Activated naive CD4-positive, alpha-beta T cell (primary cell): ENCODE measurements at regions not wholly inside any gene's neighbourhood (a gene's known extent, or its start where the extent isn't known, plus 50 kb on each side); places are given as distances from the start of the nearest gene placed in this dataset.

Experiments used
- DNase-seq, 4 experiments: peaks; one replicate each; lab custom pipeline; 2025; lab: John Stamatoyannopoulos, UW

GRCh38 chr18:25443776-25444175 is 91.8 kb upstream of the ZNF521 start:
- no peak for DNase-seq

GRCh38 chr18:25435149-25435782 is 83.3 kb upstream of the ZNF521 start:
- DNase-seq, result no peak

GRCh38 chr18:25434745-25435144 is 82.8 kb upstream of the ZNF521 start:
- DNase-seq, result no peak

GRCh38 chr18:25433590-25433989 is 81.6 kb upstream of the ZNF521 start:
- DNase-seq, result no peak

GRCh38 chr18:25425024-25425423 is 73.1 kb upstream of the ZNF521 start:
- DNase-seq, result no peak

GRCh38 chr18:25423760-25424159 is 71.8 kb upstream of the ZNF521 start:
- DNase-seq, result no peak

GRCh38 chr18:25423267-25423666 is 71.3 kb upstream of the ZNF521 start:
- no peak for DNase-seq

GRCh38 chr18:25422230-25422629 is 70.3 kb upstream of the ZNF521 start:
- DNase-seq, result no peak

GRCh38 chr18:25420077-25420825 is 68.3 kb upstream of the ZNF521 start:
- DNase-seq, result no peak

GRCh38 chr18:25416374-25416773 is 64.4 kb upstream of the ZNF521 start:
- DNase-seq, result no peak

- DNase-seq, result no peak
Observed at GRCh38 chr18:25409971-25410370, 58.0 kb upstream of the ZNF521 start.

GRCh38 chr18:25408293-25408692 is 56.3 kb upstream of the ZNF521 start:
- DNase-seq, result no peak
